CD4-positive, CD25-positive, alpha-beta regulatory T cell (primary cell): ENCODE measurements at regions not wholly inside any gene's neighbourhood (a gene's known extent, or its start where the extent isn't known, plus 50 kb on each side); places are given as distances from the start of the nearest gene placed in this dataset.
"Not testable (repeated sequence)": the region's sequence is repeated elsewhere in the genome, so short reads cannot be mapped to it uniquely, and the experiment has no call there.

Experiments used
- ATAC-seq, 2 donors: fragments of 150-1000 bp; cut with Tn5 transposase; one replicate each; pipeline ENCODE4 v1.10.0; 2021; ENCODE audit warnings: low read depth in 2 of 2, moderate number of reproducible peaks in 2 of 2, moderate library complexity in 1 of 2
- DNase-seq, 3 donors: peaks; one replicate each; pipeline versions ENCODE4 v3.0.0 to v3.0.0-alpha.2; 2012 to 2022; ENCODE audit warnings: mixed read lengths in 1 of 3
- H3K27ac ChIP-seq: one replicate; pipeline ENCODE4 v1.7.0; 2013; ENCODE audit warnings: mild to moderate bottlenecking, low read length; ENCODE audit not compliant: insufficient read depth, poor library complexity, severe bottlenecking
- H3K27me3 ChIP-seq: one replicate; pipeline ENCODE4 v1.7.0; 2013; ENCODE audit warnings: low read length; ENCODE audit not compliant: control insufficient read depth, insufficient read depth
- H3K36me3 ChIP-seq: one replicate; pipeline ENCODE4 v1.7.0; 2013; ENCODE audit warnings: mild to moderate bottlenecking, low read length, moderate library complexity; ENCODE audit not compliant: control insufficient read depth, insufficient read depth
- H3K4me1 ChIP-seq: 2 replicates; pipeline ENCODE4 v1.7.0; 2013; ENCODE audit warnings: mild to moderate bottlenecking, low read length; ENCODE audit not compliant: insufficient read depth, control insufficient read depth, poor library complexity, severe bottlenecking
- H3K4me3 ChIP-seq: one replicate; pipeline ENCODE4 v1.7.0; 2013; ENCODE audit warnings: low read depth, mild to moderate bottlenecking, low read length, moderate library complexity
- H3K9me3 ChIP-seq, 2 experiments: 1 replicate in 1 of 2; 2 replicates in 1 of 2; pipeline ENCODE4 v1.7.0; 2013; ENCODE audit warnings: low read length in 2 of 2, mild to moderate bottlenecking in 1 of 2, moderate library complexity in 1 of 2; ENCODE audit not compliant: control insufficient read depth in 2 of 2
- H3K27ac Mint-ChIP-seq, 3 donors: one replicate each; pipeline ENCODE4 v1.8.0; 2020 to 2022; ENCODE audit warnings: mild to moderate bottlenecking in 3 of 3, mixed read lengths in 3 of 3, moderate library complexity in 2 of 3
- H3K27me3 Mint-ChIP-seq: one replicate; pipeline ENCODE4 v1.8.0; 2022; ENCODE audit warnings: mild to moderate bottlenecking, mixed read lengths
- H3K36me3 Mint-ChIP-seq: one replicate; pipeline ENCODE4 v1.8.0; 2020; ENCODE audit warnings: mixed read lengths
- H3K4me1 Mint-ChIP-seq, 4 donors: one replicate each; pipeline ENCODE4 v1.8.0; 2020 to 2022; ENCODE audit warnings: mixed read lengths in 4 of 4, mild to moderate bottlenecking in 1 of 4
- H3K4me3 Mint-ChIP-seq, 4 donors: one replicate each; pipeline ENCODE4 v1.8.0; 2020 to 2022; ENCODE audit warnings: mild to moderate bottlenecking in 4 of 4, mixed read lengths in 4 of 4, moderate library complexity in 3 of 4
- H3K9me3 Mint-ChIP-seq, 7 donors: one replicate each; pipeline ENCODE4 v1.8.0; 2020 to 2022; ENCODE audit warnings: mixed read lengths in 7 of 7, mild to moderate bottlenecking in 3 of 7, moderate library complexity in 2 of 7

- no peak overlapping the region for H3K4me3 ChIP-seq
- H3K27ac ChIP-seq = no peak overlapping the region
- H3K4me1 ChIP-seq = no peaks in the 10 kb centered on the region
- ATAC-seq (no peak), DNase-seq (peak in 2 of 3 donors; percentile 11 to 25)
- Mint-ChIP-seq H3K36me3 (no peaks in the 10 kb centered on the region), H3K4me3 (no peak overlapping the region), H3K4me1 (no peaks in the 10 kb centered on the region), H3K27me3 (peaks cover 23% of the 10 kb centered on the region), H3K9me3 (peaks cover 0 to 11% (median 3%) of the 10 kb centered on the region in 7 donors), H3K27ac (no peak overlapping the region)
- H3K27me3 ChIP-seq = peaks cover 2% of the 10 kb centered on the region
- H3K9me3 ChIP-seq = peaks cover 0 to 2% of the 10 kb centered on the region in 2 experiments
- no peaks in the 10 kb centered on the region for H3K36me3 ChIP-seq
Measured at GRCh38 chr10:26367771-26368170, 70.4 kb upstream of the APBB1IP start.

GRCh38 chr10:26368463-26368862, 69.7 kb upstream of the APBB1IP start:
- ATAC-seq (no peak), DNase-seq (no peak)
- Mint-ChIP-seq H3K27ac (peak overlapping the region in 1 of 3 donors; percentile 45), H3K4me3 (no peak overlapping the region), H3K9me3 (peaks cover 0 to 11% (median 3%) of the 10 kb centered on the region in 7 donors), H3K27me3 (peaks cover 30% of the 10 kb centered on the region), H3K4me1 (no peaks in the 10 kb centered on the region), H3K36me3 (no peaks in the 10 kb centered on the region)
- Histone ChIP-seq H3K36me3 (no peaks in the 10 kb centered on the region), H3K4me1 (no peaks in the 10 kb centered on the region), H3K27ac (no peak overlapping the region), H3K27me3 (peaks cover 2% of the 10 kb centered on the region), H3K4me3 (no peak overlapping the region), H3K9me3 (peaks cover 0 to 2% of the 10 kb centered on the region in 2 experiments)

DNA sequence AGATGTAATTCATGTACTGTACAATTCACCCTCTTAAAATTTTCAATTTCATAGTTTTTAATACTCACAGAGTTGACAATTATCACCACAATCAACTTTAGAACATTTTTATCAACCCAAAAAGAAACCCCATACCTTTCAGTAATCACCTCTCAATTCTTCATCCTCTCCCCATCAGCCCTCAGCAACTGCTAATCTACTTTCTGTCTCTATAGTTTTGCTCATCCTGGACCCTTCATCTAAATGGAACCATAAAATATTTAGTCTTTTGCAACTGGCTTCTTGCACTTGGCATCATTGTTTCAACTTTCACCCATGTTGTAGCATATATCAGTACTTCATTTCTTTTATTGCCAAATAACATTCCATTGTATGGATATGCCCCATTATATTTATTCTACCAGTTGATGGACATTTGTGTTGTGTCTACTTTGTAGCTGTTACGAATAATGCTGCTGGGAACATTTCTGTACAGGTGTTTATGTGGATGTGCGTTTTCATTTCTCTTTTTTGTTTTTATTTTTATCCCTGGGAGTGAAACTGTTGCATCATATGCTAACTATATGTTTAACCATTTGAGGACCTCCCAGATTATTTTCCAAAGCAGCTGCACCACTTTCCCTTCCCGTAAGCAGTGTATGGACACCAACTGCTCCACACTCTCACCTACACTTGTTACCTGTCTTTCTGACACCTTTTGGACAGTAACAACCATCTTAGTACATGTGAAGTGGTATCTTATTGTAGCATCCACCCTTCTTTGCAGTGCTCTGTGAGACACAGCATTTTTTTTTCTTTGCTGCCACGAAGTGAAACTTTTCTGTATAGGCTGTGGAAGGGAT, 65.4 kb upstream of the APBB1IP start:
- Mint-ChIP-seq H3K4me3 (no peak overlapping the region), H3K27me3 (peaks cover 34% of the 10 kb centered on the region), H3K36me3 (no peaks in the 10 kb centered on the region), H3K4me1 (no peaks in the 10 kb centered on the region), H3K9me3 (peaks cover 0 to 11% (median 4%) of the 10 kb centered on the region in 7 donors), H3K27ac (no peak overlapping the region)
- no peak for DNase-seq
- Histone ChIP-seq H3K36me3 (no peaks in the 10 kb centered on the region), H3K4me3 (no peak overlapping the region), H3K9me3 (peaks cover 0 to 2% of the 10 kb centered on the region in 2 experiments), H3K4me1 (no peaks in the 10 kb centered on the region), H3K27me3 (peaks cover 3% of the 10 kb centered on the region), H3K27ac (no peak overlapping the region)
- ATAC-seq = no peak

GRCh38 chr10:26374426-26374825, 63.7 kb upstream of the APBB1IP start:
- ATAC-seq (no peak), DNase-seq (no peak)
- H3K4me3 ChIP-seq = no peak overlapping the region
- Mint-ChIP-seq H3K36me3 (no peaks in the 10 kb centered on the region), H3K27me3 (peaks cover 27% of the 10 kb centered on the region), H3K9me3 (peaks cover 0 to 11% (median 4%) of the 10 kb centered on the region in 7 donors), H3K4me3 (no peak overlapping the region), H3K27ac (no peak overlapping the region), H3K4me1 (no peaks in the 10 kb centered on the region)
- peaks cover 3% of the 10 kb centered on the region for H3K27me3 ChIP-seq
- H3K4me1 ChIP-seq = no peaks in the 10 kb centered on the region
- H3K27ac ChIP-seq = no peak overlapping the region
- peaks cover 0 to 2% of the 10 kb centered on the region in 2 experiments for H3K9me3 ChIP-seq
- no peaks in the 10 kb centered on the region for H3K36me3 ChIP-seq

DNA sequence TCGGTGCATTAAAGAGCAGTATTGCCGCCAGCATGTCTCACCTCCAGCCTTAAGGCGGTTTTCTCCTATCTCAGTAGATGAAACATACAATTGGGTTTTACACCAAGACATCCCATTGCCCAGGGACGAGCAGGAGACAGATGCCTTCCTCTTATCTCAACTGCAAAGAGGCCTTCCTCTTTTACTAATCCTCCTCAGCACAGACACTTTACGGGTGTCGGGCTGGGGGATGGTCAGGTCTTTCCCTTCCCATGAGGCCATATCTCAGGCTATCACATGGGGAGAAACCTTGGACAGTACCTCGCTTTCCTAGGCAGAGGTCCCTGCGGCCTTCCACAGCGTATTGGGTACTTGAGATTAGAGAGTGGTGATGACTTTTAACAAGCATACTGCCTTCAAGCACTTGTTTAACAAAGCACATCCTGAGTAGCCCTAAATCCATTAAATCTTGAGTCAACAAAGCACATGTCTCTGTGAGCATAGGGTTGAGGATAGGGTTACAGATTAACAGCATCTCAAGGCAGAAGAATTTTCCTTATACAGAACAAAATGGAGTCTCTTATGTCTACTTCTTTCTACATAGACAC, 60.8 kb upstream of the APBB1IP start:
- not testable (repeated sequence) for H3K4me3 Mint-ChIP-seq, DNase-seq, H3K4me1 Mint-ChIP-seq, H3K4me1 ChIP-seq, H3K27me3 ChIP-seq, H3K36me3 Mint-ChIP-seq, ATAC-seq, H3K4me3 ChIP-seq, H3K27ac ChIP-seq, H3K36me3 ChIP-seq, H3K9me3 Mint-ChIP-seq, H3K27ac Mint-ChIP-seq, H3K9me3 ChIP-seq
- peaks cover 31% of the 10 kb centered on the region for H3K27me3 Mint-ChIP-seq

DNA sequence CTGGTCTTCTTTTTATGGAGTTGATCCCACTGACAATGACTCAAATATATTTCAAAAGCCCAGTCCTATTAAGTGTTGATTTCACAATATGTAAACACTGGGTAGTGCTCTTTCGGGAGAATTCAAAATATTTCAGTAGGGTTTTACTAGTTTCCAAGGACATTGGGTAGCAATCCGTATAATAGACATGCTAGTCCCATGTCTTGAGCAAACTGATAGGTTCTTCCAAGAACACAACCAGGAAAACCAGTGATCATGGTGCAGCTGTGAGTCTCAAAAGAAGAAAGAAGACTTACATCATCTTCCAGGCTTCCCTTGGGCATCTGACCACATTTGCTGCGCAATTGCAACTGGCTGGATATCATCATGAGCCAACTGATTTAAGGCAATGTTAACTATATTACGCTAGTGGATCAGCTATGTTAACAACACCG, 59.3 kb upstream of the APBB1IP start:
- DNase-seq (no peak), ATAC-seq (no peak)
- H3K4me1 Mint-ChIP-seq = no peaks in the 10 kb centered on the region
- H3K36me3 Mint-ChIP-seq = no peaks in the 10 kb centered on the region
- no peaks in the 10 kb centered on the region for H3K9me3 ChIP-seq
- H3K9me3 Mint-ChIP-seq = peaks cover 0 to 10% (median 2%) of the 10 kb centered on the region in 7 donors
- no peaks in the 10 kb centered on the region for H3K4me1 ChIP-seq
- peaks cover 3% of the 10 kb centered on the region for H3K27me3 ChIP-seq
- H3K4me3 ChIP-seq = no peak overlapping the region
- H3K4me3 Mint-ChIP-seq = no peak overlapping the region
- H3K36me3 ChIP-seq = no peaks in the 10 kb centered on the region
- H3K27ac Mint-ChIP-seq = no peak overlapping the region
- H3K27ac ChIP-seq = no peak overlapping the region
- peaks cover 16% of the 10 kb centered on the region for H3K27me3 Mint-ChIP-seq

GRCh38 chr10:26380815-26381214, 57.3 kb upstream of the APBB1IP start:
- Histone ChIP-seq H3K27me3 (peaks cover 3% of the 10 kb centered on the region), H3K27ac (no peak overlapping the region), H3K36me3 (no peaks in the 10 kb centered on the region), H3K4me1 (no peaks in the 10 kb centered on the region), H3K4me3 (no peak overlapping the region), H3K9me3 (no peaks in the 10 kb centered on the region)
- no peak overlapping the region for H3K27ac Mint-ChIP-seq
- DNase-seq (no peak), ATAC-seq (no peak)
- H3K27me3 Mint-ChIP-seq = peaks cover 10% of the 10 kb centered on the region
- no peaks in the 10 kb centered on the region for H3K4me1 Mint-ChIP-seq
- H3K4me3 Mint-ChIP-seq = no peak overlapping the region
- no peaks in the 10 kb centered on the region for H3K36me3 Mint-ChIP-seq
- peaks cover 0 to 10% (median 2%) of the 10 kb centered on the region in 7 donors for H3K9me3 Mint-ChIP-seq
